Hepatocyte (in vitro differentiated cells): ENCODE measurements at regions not wholly inside any gene's neighbourhood (a gene's known extent, or its start where the extent isn't known, plus 50 kb on each side); places are given as distances from the start of the nearest gene placed in this dataset.

Experiments used
- DNase-seq: peaks from one replicate; pipeline ENCODE4 v3.0.0-alpha.2; 2016; ENCODE audit warnings: low spot score
- H2AFZ ChIP-seq: fragments of 200-600 bp; sonication (generic); 2 replicates; pipeline ENCODE4 v1.6.0; 2016; ENCODE audit warnings: antibody characterized with exemption, mild to moderate bottlenecking
- H3K27ac ChIP-seq: fragments of 200-600 bp; sonication (generic); 2 replicates; pipeline ENCODE4 v1.5.1; 2016; ENCODE audit warnings: mild to moderate bottlenecking
- H3K27me3 ChIP-seq: fragments of 200-600 bp; sonication (generic); 2 replicates; pipeline ENCODE4 v1.6.1; 2016
- H3K36me3 ChIP-seq: fragments of 200-600 bp; sonication (generic); replicated peaks from 2 replicates; pipeline ENCODE4 v1.5.1; 2016; ENCODE audit warnings: low read depth; ENCODE audit not compliant: insufficient read depth
- H3K4me1 ChIP-seq: fragments of 200-600 bp; sonication (generic); 2 replicates; pipeline ENCODE4 v1.5.1; 2016; ENCODE audit warnings: mild to moderate bottlenecking, moderate library complexity; ENCODE audit not compliant: insufficient read depth
- H3K4me2 ChIP-seq: fragments of 200-600 bp; sonication (generic); 2 replicates; pipeline ENCODE4 v1.6.0; 2016
- H3K4me3 ChIP-seq: fragments of 200-600 bp; sonication (generic); 2 replicates; pipeline ENCODE4 v1.5.1; 2016; ENCODE audit warnings: mild to moderate bottlenecking
- H3K79me2 ChIP-seq: fragments of 200-600 bp; sonication (generic); 2 replicates; pipeline ENCODE4 v1.6.0; 2017; ENCODE audit warnings: mild to moderate bottlenecking
- H3K9me2 ChIP-seq: fragments of 200-600 bp; sonication (generic); replicated peaks from 2 replicates; pipeline ENCODE4 v1.6.0; 2017; ENCODE audit warnings: mild to moderate bottlenecking; ENCODE audit not compliant: insufficient read depth
- H3K9me3 ChIP-seq: fragments of 200-600 bp; sonication (generic); 2 replicates; pipeline ENCODE4 v1.5.1; 2016; ENCODE audit warnings: low read depth, mild to moderate bottlenecking
- H4K20me1 ChIP-seq: fragments of 200-600 bp; sonication (generic); 2 replicates; pipeline ENCODE4 v1.6.0; 2016; ENCODE audit warnings: mild to moderate bottlenecking; ENCODE audit not compliant: insufficient read depth, poor library complexity, severe bottlenecking
- EZH2 ChIP-seq: fragments of 200-600 bp; sonication (generic); IDR thresholded peaks from 2 replicates; pipeline ENCODE4 v1.6.1; 2016; ENCODE audit warnings: antibody characterized with exemption, mild to moderate bottlenecking, borderline replicate concordance
- EZH2phosphoT487 ChIP-seq: fragments of 200-600 bp; sonication (generic); IDR thresholded peaks from one replicate; pipeline ENCODE4 v1.6.1; 2018; ENCODE audit warnings: antibody characterized with exemption, mild to moderate bottlenecking, low read depth, moderate library complexity; ENCODE audit not compliant: unreplicated experiment, severe bottlenecking
- WGBS: methylation state at CpG from one replicate; pipeline ENCODE4 v1.1.6; 2016; ENCODE audit warnings: low lambda C conversion rate; ENCODE audit errors: missing lambda C conversion rate; 5-methylcytosine and 5-hydroxymethylcytosine counted together
- TF ChIP-seq, protein P1 (sequence below): fragments of 200-600 bp; sonication (generic); IDR thresholded peaks from 2 replicates; pipeline ENCODE4 v1.5.1; 2016; ENCODE audit warnings: antibody characterized with exemption, mild to moderate bottlenecking; ENCODE audit not compliant: poor library complexity

DNA sequence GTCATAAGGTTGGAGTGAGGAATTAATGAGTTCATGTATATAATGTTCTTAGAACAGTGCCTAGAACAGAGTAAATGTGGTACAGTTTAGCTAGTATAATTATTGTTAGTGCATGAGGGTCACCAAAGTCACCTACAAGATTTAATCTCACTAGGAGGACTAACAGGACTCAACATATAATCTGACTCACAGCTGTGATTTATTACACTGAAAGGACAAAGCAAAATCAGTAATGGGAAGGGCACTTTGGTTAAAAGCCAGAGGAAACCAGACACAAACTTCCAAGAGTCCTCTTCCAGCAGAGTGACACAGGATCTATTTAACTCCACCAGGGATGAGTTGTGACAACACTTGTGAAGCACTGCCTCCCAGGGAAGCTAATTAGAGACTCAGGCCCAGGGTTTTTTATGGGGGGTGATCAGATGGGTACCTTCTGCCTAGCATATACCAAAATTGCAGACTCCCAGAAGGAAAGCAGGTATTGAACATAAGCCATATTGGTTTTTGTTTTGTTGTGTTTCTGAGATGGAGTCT, 341.2 kb upstream of the DACH1 start:
- DNase-seq, result no peak
- TF ChIP-seq, protein P1, sequence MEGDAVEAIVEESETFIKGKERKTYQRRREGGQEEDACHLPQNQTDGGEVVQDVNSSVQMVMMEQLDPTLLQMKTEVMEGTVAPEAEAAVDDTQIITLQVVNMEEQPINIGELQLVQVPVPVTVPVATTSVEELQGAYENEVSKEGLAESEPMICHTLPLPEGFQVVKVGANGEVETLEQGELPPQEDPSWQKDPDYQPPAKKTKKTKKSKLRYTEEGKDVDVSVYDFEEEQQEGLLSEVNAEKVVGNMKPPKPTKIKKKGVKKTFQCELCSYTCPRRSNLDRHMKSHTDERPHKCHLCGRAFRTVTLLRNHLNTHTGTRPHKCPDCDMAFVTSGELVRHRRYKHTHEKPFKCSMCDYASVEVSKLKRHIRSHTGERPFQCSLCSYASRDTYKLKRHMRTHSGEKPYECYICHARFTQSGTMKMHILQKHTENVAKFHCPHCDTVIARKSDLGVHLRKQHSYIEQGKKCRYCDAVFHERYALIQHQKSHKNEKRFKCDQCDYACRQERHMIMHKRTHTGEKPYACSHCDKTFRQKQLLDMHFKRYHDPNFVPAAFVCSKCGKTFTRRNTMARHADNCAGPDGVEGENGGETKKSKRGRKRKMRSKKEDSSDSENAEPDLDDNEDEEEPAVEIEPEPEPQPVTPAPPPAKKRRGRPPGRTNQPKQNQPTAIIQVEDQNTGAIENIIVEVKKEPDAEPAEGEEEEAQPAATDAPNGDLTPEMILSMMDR, result no peak
- no peak for TF ChIP-seq EZH2
- TF ChIP-seq EZH2phosphoT487, result no peak
- no peaks in the 10 kb centered on the region for H3K9me3 ChIP-seq
- H3K4me3 ChIP-seq, result no peak overlapping the region
- H3K4me2 ChIP-seq, result no peak overlapping the region
- H3K4me1 ChIP-seq, result no peaks in the 10 kb centered on the region
- no peaks in the 10 kb centered on the region for H3K27me3 ChIP-seq
- no peak overlapping the region for H3K27ac ChIP-seq
- no peaks in the 10 kb centered on the region for H3K36me3 ChIP-seq
- no peaks in the 10 kb centered on the region for H3K9me2 ChIP-seq
- H2AFZ ChIP-seq, result no peak overlapping the region
- no peaks in the 10 kb centered on the region for H4K20me1 ChIP-seq
- H3K79me2 ChIP-seq, result no peaks in the 10 kb centered on the region

DNA sequence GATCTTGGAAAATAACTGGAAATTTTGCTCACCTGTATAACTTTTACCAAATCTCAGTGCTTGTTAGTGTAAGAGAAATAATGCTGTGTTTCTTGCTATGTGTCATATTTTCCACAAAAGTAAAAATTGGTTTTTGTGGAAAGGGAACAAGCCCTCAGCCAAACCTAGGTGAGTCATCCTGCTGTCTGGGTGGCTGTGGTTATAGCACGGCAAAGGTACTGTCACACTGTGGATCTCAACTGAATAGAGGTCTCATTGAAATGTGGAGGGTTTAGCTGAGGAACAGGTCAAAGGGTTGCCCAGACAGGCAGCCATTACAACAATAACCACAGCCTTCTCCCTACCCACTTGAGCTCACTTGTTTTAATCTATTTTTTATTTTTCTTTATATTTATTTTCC, 338.8 kb upstream of the DACH1 start:
- no peaks in the 10 kb centered on the region for H3K27me3 ChIP-seq
- H3K27ac ChIP-seq, result no peak overlapping the region
- no peaks in the 10 kb centered on the region for H3K79me2 ChIP-seq
- no peak overlapping the region for H2AFZ ChIP-seq
- no peaks in the 10 kb centered on the region for H4K20me1 ChIP-seq
- H3K4me1 ChIP-seq, result no peaks in the 10 kb centered on the region
- DNase-seq, result no peak
- no peaks in the 10 kb centered on the region for H3K9me3 ChIP-seq
- no peaks in the 10 kb centered on the region for H3K9me2 ChIP-seq
- H3K36me3 ChIP-seq, result no peaks in the 10 kb centered on the region
- H3K4me2 ChIP-seq, result no peak overlapping the region
- H3K4me3 ChIP-seq, result no peak overlapping the region
- WGBS, result 83% methylated on average over 1 of the region's 1 CpG
- TF ChIP-seq EZH2, result no peak
- no peak for TF ChIP-seq EZH2phosphoT487
- TF ChIP-seq, protein P1, result no peak

DNA sequence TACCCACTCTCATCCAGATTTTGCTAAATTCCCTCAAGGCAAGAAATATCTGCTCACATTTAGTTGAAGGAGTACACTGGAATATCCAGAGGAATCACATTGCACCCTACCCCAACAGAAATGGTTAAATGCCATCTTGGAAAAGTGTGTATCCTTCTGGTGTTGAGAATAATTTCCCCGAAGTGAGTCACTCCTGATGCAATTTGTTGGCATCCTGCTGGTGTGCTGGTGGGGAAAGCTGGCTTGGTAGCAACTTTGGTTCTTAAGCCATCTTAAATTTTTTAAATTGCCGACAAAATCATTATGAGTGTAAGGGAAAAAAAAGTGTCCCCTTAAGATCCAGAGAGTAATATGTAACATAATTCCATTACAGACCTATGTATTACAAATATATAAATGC, 337.3 kb upstream of the DACH1 start:
- H4K20me1 ChIP-seq, result no peaks in the 10 kb centered on the region
- no peaks in the 10 kb centered on the region for H3K27me3 ChIP-seq
- no peak overlapping the region for H3K27ac ChIP-seq
- TF ChIP-seq EZH2phosphoT487 (no peak), EZH2 (no peak)
- TF ChIP-seq, protein P1, result no peak
- no peaks in the 10 kb centered on the region for H3K79me2 ChIP-seq
- no peak overlapping the region for H3K4me2 ChIP-seq
- no peaks in the 10 kb centered on the region for H3K9me3 ChIP-seq
- DNase-seq, result no peak
- 88% methylated on average over 2 of the region's 2 CpGs for WGBS
- no peaks in the 10 kb centered on the region for H3K4me1 ChIP-seq
- no peaks in the 10 kb centered on the region for H3K9me2 ChIP-seq
- H3K4me3 ChIP-seq, result no peak overlapping the region
- H2AFZ ChIP-seq, result no peak overlapping the region
- no peaks in the 10 kb centered on the region for H3K36me3 ChIP-seq

DNA sequence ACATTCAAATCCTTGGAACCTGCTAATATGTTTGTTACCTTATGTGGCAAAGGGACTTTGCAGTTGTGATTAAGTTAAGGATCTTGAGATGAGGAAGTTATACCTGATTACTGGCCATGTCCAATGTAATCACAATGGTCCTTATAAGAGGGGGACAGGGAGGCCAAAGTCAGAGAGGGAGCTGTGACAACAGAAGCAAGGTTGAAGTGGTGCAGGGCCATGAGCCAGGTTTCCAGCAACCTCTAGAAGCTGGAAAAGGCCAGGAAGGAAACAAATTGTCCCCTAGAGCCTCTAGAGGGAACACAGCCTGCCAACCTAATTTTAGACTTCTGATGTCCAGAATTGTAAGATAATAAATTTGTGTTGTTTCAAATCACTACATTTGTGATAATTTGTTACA, 334.7 kb upstream of the DACH1 start:
- TF ChIP-seq, protein P1, result no peak
- TF ChIP-seq EZH2 (no peak), EZH2phosphoT487 (no peak)
- H2AFZ ChIP-seq, result no peak overlapping the region
- no peaks in the 10 kb centered on the region for H3K36me3 ChIP-seq
- no peaks in the 10 kb centered on the region for H4K20me1 ChIP-seq
- no peaks in the 10 kb centered on the region for H3K9me3 ChIP-seq
- H3K79me2 ChIP-seq, result no peaks in the 10 kb centered on the region
- H3K4me2 ChIP-seq, result no peak overlapping the region
- H3K4me3 ChIP-seq, result no peak overlapping the region
- H3K9me2 ChIP-seq, result no peaks in the 10 kb centered on the region
- H3K27ac ChIP-seq, result no peak overlapping the region
- no peaks in the 10 kb centered on the region for H3K27me3 ChIP-seq
- no peaks in the 10 kb centered on the region for H3K4me1 ChIP-seq
- DNase-seq, result no peak
